Left ventricle myocardium inferior (tissue), 1 donor: ENCODE measurements at regions not wholly inside any gene's neighbourhood (a gene's known extent, or its start where the extent isn't known, plus 50 kb on each side); places are given as distances from the start of the nearest gene placed in this dataset.

ENCODE experiments used
- DNase-seq: peaks from one replicate; pipeline ENCODE4 v3.0.0-alpha.2; 2020
- H3K27ac ChIP-seq: fragments of 200-600 bp; replicated peaks from 2 replicates; pipeline ENCODE4 v1.8.0; 2021
- H3K27me3 ChIP-seq: fragments of 200-600 bp; 2 replicates; pipeline ENCODE4 v1.8.0; 2021; ENCODE audit warnings: low read depth
- H3K36me3 ChIP-seq: fragments of 200-600 bp; 2 replicates; pipeline ENCODE4 v1.8.0; 2021
- H3K4me1 ChIP-seq: fragments of 200-600 bp; 2 replicates; pipeline ENCODE4 v1.8.0; 2021
- H3K4me3 ChIP-seq: fragments of 200-600 bp; 2 replicates; pipeline ENCODE4 v1.8.0; 2021; ENCODE audit warnings: mild to moderate bottlenecking, moderate library complexity
- H3K9me3 ChIP-seq: fragments of 200-600 bp; replicated peaks from 2 replicates; pipeline ENCODE4 v1.8.0; 2021
- intact Hi-C: fragments of 100-400 bp; cut with micrococcal nuclease; formaldehyde crosslinking; loops from one replicate; pipeline ENCODE4 v1.11.0; 2022
- TF ChIP-seq, protein P1 (sequence below): fragments of 200-600 bp; IDR thresholded peaks from 2 replicates; pipeline ENCODE4 v1.8.0; 2021; ENCODE audit warnings: antibody characterized with exemption, mild to moderate bottlenecking, borderline replicate concordance
- donor health status: DM: no; HTN: yes; CAD: no; lungs with severe emphysema.

DNA sequence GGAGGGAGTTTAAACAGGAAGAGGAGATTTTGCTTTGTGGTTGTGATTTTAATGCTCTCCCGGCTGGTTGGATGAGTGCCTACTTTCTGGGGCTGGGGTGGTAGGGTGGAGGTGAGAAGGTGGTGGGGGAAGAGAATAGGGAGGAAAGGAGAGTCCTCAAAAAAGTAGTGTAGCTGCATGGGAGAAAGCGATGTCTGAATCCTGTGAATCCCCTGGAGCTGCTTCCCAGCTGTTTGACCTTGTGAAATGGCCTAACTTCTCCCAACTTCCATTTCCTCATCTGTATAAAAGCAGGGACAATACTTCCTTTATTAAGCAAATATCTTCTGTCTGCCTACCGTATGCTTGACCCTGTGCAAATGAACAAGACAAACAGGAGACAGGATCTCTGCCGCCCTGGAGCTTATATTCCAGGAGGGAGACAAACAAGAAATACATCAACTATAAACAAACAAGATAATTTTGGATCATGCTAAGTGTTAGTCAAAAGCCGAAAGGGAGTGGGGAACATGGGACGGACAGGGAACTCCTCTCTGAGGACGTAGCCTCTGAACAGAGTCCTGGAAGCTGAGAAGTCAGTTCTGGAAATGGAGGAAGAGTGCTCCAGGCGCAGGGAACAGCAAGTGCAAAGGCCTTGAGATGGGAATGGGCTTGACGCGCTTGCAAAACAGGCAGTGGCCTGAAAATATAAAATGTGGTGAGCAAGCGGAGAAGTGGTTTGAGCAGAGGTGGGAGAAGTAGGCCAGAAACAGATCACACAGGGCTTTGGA, 103.5 kb downstream of the SPRY4 start:
- peak overlapping the region; percentile 59 for H3K27ac ChIP-seq

DNA sequence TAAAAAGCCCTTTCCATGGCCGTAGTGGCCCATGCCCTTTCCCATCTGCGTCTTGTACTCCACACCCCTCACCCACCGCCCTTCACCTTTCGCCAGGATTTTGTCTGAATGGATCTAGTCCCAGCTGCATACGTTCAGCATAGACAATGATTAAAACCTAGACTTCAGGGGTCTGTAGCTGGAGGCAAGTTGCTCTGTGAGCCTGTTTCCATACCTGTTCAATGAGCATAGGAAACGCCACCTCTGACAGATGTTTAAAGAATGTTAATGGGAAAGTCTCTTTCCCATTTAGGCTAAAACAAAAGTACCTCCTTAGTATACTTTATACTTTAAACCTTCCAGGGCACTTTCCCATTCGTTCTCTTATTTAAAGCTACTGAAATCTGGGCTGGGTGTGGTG, 105.7 kb downstream of the SPRY4 start:
- Histone ChIP-seq H3K27me3 (no peaks in the 10 kb centered on the region), H3K4me1 (peaks cover 28% of the 10 kb centered on the region), H3K4me3 (no peak overlapping the region), H3K36me3 (no peaks in the 10 kb centered on the region), H3K27ac (no peak overlapping the region), H3K9me3 (no peaks in the 10 kb centered on the region)
- intact Hi-C loops: no loop called here
- TF ChIP-seq, protein P1, sequence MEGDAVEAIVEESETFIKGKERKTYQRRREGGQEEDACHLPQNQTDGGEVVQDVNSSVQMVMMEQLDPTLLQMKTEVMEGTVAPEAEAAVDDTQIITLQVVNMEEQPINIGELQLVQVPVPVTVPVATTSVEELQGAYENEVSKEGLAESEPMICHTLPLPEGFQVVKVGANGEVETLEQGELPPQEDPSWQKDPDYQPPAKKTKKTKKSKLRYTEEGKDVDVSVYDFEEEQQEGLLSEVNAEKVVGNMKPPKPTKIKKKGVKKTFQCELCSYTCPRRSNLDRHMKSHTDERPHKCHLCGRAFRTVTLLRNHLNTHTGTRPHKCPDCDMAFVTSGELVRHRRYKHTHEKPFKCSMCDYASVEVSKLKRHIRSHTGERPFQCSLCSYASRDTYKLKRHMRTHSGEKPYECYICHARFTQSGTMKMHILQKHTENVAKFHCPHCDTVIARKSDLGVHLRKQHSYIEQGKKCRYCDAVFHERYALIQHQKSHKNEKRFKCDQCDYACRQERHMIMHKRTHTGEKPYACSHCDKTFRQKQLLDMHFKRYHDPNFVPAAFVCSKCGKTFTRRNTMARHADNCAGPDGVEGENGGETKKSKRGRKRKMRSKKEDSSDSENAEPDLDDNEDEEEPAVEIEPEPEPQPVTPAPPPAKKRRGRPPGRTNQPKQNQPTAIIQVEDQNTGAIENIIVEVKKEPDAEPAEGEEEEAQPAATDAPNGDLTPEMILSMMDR: no peak
- no peak for DNase-seq

More for the DNA sequence above, 103.5 kb downstream of the SPRY4 start:
- intact Hi-C loops: no loop called here
- peaks cover 21% of the 10 kb centered on the region for H3K4me1 ChIP-seq
- TF ChIP-seq, protein P1: no peak
- DNase-seq: no peak
- no peaks in the 10 kb centered on the region for H3K36me3 ChIP-seq
- H3K27me3 ChIP-seq: no peaks in the 10 kb centered on the region
- no peak overlapping the region for H3K4me3 ChIP-seq
- no peaks in the 10 kb centered on the region for H3K9me3 ChIP-seq

DNA sequence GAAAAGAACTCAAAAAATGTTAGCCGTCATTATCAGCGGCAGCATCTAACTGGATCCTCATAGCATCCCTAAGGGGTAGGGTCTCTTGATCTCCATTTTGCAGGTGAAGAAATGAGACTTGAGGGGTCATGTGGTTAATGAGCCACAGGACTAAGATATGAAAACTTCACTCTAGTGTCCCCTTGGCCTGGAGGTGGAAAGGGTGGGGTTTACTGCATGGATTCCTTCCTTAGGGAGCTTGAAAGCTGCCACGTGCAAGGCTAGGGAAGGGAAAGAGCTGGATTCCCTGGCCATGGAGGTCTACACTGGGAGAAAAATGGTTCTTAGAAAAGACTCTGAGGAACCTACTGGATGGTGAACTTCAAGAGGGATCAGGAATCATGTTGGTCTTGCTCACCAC, 107.9 kb downstream of the SPRY4 start:
- TF ChIP-seq, protein P1: no peak
- H3K4me1 ChIP-seq: peaks cover 20% of the 10 kb centered on the region
- no peak for DNase-seq
- no peaks in the 10 kb centered on the region for H3K9me3 ChIP-seq
- intact Hi-C loops: no loop called here
- no peaks in the 10 kb centered on the region for H3K27me3 ChIP-seq
- H3K4me3 ChIP-seq: no peak overlapping the region
- H3K36me3 ChIP-seq: no peaks in the 10 kb centered on the region
- H3K27ac ChIP-seq: peak overlapping the region; percentile 69

DNA sequence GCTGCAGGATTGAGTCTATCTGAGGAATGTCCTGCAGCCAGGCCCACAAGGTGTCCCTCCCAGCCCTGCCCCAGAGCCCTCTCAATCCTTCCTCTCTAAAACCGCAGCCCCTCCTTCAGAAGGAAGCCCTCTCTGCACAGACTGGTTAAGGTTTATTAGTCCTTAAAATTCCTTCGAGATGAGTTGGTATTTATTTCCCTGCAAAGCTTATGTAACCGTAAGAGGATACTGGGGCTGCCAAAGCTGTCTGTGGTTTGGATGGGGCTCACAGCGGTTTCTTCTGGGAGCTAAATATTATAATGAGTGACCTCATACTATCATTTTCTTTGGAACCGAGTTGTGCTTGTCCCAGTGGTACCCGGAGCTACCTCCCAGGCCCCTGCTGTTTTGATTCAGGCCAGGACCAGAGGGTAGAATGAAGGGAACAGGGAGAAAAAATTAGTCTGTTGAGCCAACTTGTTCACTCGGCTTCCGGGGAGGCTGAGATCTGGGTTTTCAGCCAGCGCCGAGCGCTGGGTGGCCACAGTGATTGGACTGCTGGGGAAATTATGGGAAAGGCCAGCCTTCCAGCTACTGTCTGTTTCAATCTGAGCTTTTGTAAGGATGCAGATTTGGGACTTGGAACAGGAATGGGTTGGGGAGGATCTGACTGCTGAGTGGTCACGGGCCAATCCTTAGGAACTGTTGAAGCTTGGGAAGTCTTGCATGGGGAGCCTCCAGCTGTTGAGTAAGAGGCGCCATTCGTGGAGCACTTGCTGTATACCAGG, 107.5 kb downstream of the NDFIP1 start:
- intact Hi-C loops: no loop called here
- no peaks in the 10 kb centered on the region for H3K36me3 ChIP-seq
- no peak overlapping the region for H3K4me3 ChIP-seq
- H3K27me3 ChIP-seq: no peaks in the 10 kb centered on the region
- H3K9me3 ChIP-seq: no peaks in the 10 kb centered on the region
- TF ChIP-seq, protein P1: no peak
- DNase-seq: peak; percentile 60
- H3K4me1 ChIP-seq: peaks cover 11% of the 10 kb centered on the region
- H3K27ac ChIP-seq: peak overlapping the region; percentile 69

DNA sequence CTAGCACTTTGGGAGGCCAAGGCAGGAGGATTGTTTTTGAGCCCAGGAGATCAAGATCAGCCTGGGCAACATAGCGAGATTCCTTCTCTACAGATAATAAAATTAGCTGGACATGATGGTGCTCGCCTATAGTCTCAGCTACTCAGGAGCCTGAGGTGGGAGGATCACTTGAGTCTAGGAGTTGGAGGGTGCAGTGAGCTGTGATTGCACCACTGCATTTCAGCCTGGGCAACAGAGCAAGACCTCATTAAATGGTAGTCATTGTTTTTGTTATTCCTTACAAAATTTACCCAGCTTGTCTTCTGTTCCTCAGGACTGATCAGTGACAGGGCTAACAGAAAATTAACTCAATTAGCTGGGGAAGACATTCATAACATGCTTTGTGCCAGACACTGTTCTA, 104.5 kb downstream of the NDFIP1 start:
- intact Hi-C loops: no loop called here
- TF ChIP-seq, protein P1: no peak
- Histone ChIP-seq H3K27ac (no peak overlapping the region), H3K9me3 (no peaks in the 10 kb centered on the region), H3K27me3 (no peaks in the 10 kb centered on the region), H3K36me3 (no peaks in the 10 kb centered on the region), H3K4me3 (no peak overlapping the region), H3K4me1 (peaks cover 7% of the 10 kb centered on the region)
- no peak for DNase-seq
